Smooth muscle cell (in vitro differentiated cells): ENCODE measurements at regions not wholly inside any gene's neighbourhood (a gene's known extent, or its start where the extent isn't known, plus 50 kb on each side); places are given as distances from the start of the nearest gene placed in this dataset.

ENCODE experiments used
- DNase-seq: peaks from one replicate; lab custom pipeline; 2025; ENCODE audit not compliant: unreplicated experiment; lab: John Stamatoyannopoulos, UW
- H2AFZ ChIP-seq: fragments of 200-600 bp; sonication (generic); 2 replicates; pipeline ENCODE4 v1.6.0; 2016; ENCODE audit warnings: antibody characterized with exemption, low read depth, mild to moderate bottlenecking
- H3F3A ChIP-seq: fragments of 200-600 bp; sonication (generic); 2 replicates; pipeline ENCODE4 v1.6.0; 2017; ENCODE audit warnings: antibody characterized with exemption, low read depth
- H3K27ac ChIP-seq: fragments of 200-600 bp; sonication (generic); 2 replicates; pipeline ENCODE4 v1.5.1; 2016; ENCODE audit warnings: low read depth, mild to moderate bottlenecking
- H3K27me3 ChIP-seq: fragments of 200-600 bp; sonication (generic); 2 replicates; pipeline ENCODE4 v1.6.1; 2016; ENCODE audit warnings: low read depth, mild to moderate bottlenecking
- H3K36me3 ChIP-seq: fragments of 200-600 bp; sonication (generic); 2 replicates; pipeline ENCODE4 v1.5.1; 2016; ENCODE audit warnings: low read depth
- H3K4me1 ChIP-seq: fragments of 200-600 bp; sonication (generic); 2 replicates; pipeline ENCODE4 v1.5.1; 2016; ENCODE audit warnings: low read depth
- H3K4me2 ChIP-seq: fragments of 200-600 bp; sonication (generic); 2 replicates; pipeline ENCODE4 v1.6.0; 2016; ENCODE audit warnings: mild to moderate bottlenecking
- H3K4me3 ChIP-seq: fragments of 200-600 bp; sonication (generic); 2 replicates; pipeline ENCODE4 v1.5.1; 2016; ENCODE audit warnings: mild to moderate bottlenecking
- H3K79me2 ChIP-seq: fragments of 200-600 bp; sonication (generic); 2 replicates; pipeline ENCODE4 v1.6.0; 2016; ENCODE audit warnings: low read depth, mild to moderate bottlenecking
- H3K9ac ChIP-seq: fragments of 200-600 bp; sonication (generic); 2 replicates; pipeline ENCODE4 v1.6.0; 2016; ENCODE audit warnings: low read depth
- H3K9me3 ChIP-seq: fragments of 200-600 bp; sonication (generic); replicated peaks from 2 replicates; pipeline ENCODE4 v1.5.1; 2016; ENCODE audit warnings: low read depth
- H4K20me1 ChIP-seq: fragments of 200-600 bp; sonication (generic); 2 replicates; pipeline ENCODE4 v1.6.0; 2016; ENCODE audit warnings: low read depth
- WGBS: methylation state at CpG from one replicate; pipeline ENCODE4 v1.1.7; 2016; ENCODE audit warnings: low lambda C conversion rate; 5-methylcytosine and 5-hydroxymethylcytosine counted together
- TF ChIP-seq, protein P1 (sequence below): fragments of 200-600 bp; sonication (generic); IDR thresholded peaks from 2 replicates; pipeline ENCODE4 v1.5.1; 2017; ENCODE audit warnings: borderline replicate concordance, mild to moderate bottlenecking, antibody characterized with exemption; ENCODE audit not compliant: insufficient read depth, poor library complexity, severe bottlenecking

- no peak for DNase-seq
- 68% methylated on average over 5 of the region's 5 CpGs for WGBS
- H4K20me1 ChIP-seq, result no peaks in the 10 kb centered on the region
Measured at GRCh38 chr14:85336817-85337216, 193.1 kb upstream of the FLRT2 start.

GRCh38 chr14:85338895-85339294 lies 191.0 kb upstream of the FLRT2 start:
- Histone ChIP-seq H2AFZ (peak overlapping the region; percentile 35), H3K36me3 (no peaks in the 10 kb centered on the region), H3K27ac (no peak overlapping the region), H3F3A (no peaks in the 10 kb centered on the region), H3K27me3 (no peaks in the 10 kb centered on the region), H3K79me2 (no peaks in the 10 kb centered on the region), H3K4me3 (no peak overlapping the region), H3K9ac (no peak overlapping the region), H4K20me1 (no peaks in the 10 kb centered on the region), H3K4me1 (no peaks in the 10 kb centered on the region), H3K9me3 (no peaks in the 10 kb centered on the region), H3K4me2 (no peak overlapping the region)
- TF ChIP-seq, protein P1, sequence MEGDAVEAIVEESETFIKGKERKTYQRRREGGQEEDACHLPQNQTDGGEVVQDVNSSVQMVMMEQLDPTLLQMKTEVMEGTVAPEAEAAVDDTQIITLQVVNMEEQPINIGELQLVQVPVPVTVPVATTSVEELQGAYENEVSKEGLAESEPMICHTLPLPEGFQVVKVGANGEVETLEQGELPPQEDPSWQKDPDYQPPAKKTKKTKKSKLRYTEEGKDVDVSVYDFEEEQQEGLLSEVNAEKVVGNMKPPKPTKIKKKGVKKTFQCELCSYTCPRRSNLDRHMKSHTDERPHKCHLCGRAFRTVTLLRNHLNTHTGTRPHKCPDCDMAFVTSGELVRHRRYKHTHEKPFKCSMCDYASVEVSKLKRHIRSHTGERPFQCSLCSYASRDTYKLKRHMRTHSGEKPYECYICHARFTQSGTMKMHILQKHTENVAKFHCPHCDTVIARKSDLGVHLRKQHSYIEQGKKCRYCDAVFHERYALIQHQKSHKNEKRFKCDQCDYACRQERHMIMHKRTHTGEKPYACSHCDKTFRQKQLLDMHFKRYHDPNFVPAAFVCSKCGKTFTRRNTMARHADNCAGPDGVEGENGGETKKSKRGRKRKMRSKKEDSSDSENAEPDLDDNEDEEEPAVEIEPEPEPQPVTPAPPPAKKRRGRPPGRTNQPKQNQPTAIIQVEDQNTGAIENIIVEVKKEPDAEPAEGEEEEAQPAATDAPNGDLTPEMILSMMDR, result no peak
- DNase-seq, result no peak
- 55% methylated on average over 2 of the region's 2 CpGs for WGBS

More at GRCh38 chr14:85336817-85337216, 193.1 kb upstream of the FLRT2 start:
- Histone ChIP-seq H2AFZ (peak overlapping the region; percentile 8), H3K9ac (no peak overlapping the region), H3K4me3 (no peak overlapping the region), H3K27ac (no peak overlapping the region), H3K9me3 (no peaks in the 10 kb centered on the region), H3K36me3 (no peaks in the 10 kb centered on the region), H3K4me1 (no peaks in the 10 kb centered on the region), H3K27me3 (no peaks in the 10 kb centered on the region), H3F3A (no peaks in the 10 kb centered on the region), H3K79me2 (no peaks in the 10 kb centered on the region), H3K4me2 (no peak overlapping the region)
- TF ChIP-seq, protein P1, result no peak

DNA sequence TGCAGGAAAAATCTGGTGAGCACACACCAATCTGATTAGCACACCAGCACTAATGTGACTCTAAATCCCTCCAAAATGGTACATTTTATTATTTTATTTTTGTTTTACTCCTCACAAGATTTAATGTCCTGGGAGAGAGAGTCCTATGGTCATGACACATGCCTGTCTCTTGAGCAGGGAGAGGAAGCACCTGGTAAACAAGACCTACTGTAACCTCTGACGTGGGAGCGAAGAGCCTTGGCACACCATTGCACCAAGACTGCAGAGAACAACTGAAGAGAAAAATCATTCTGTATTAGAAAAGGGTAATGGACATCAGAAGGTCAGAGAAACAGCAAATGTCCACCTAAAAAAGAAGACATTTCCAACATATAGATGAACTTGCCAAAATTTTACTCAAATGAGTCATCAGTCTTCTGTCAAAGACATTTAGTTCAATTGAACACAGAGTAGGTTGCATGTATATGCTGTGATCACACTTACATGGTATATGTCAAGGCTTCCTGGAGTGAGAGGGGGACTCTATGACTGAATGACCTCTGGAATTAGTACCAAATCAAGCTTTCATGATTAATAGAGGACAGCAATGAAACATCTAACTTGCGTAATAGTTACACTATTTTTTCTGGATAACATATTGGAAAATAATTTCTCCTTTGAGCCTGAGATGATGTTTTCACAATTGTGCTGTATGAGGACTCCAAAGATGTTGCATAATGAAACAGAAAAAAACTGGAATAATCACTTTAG lies 186.9 kb upstream of the FLRT2 start:
- WGBS, result 96% methylated on average over 3 of the region's 3 CpGs
- H3K4me2 ChIP-seq, result no peak overlapping the region
- H2AFZ ChIP-seq, result no peak overlapping the region
- H3K79me2 ChIP-seq, result no peaks in the 10 kb centered on the region
- no peaks in the 10 kb centered on the region for H3K27me3 ChIP-seq
- TF ChIP-seq, protein P1, result no peak
- H3K4me1 ChIP-seq, result no peaks in the 10 kb centered on the region
- H3K4me3 ChIP-seq, result no peak overlapping the region
- H3F3A ChIP-seq, result no peaks in the 10 kb centered on the region
- no peak overlapping the region for H3K9ac ChIP-seq
- no peaks in the 10 kb centered on the region for H3K9me3 ChIP-seq
- no peak for DNase-seq
- no peak overlapping the region for H3K27ac ChIP-seq
- no peaks in the 10 kb centered on the region for H3K36me3 ChIP-seq
- H4K20me1 ChIP-seq, result no peaks in the 10 kb centered on the region

- DNase-seq, result no peak
- Histone ChIP-seq H3K4me2 (no peak overlapping the region), H4K20me1 (no peaks in the 10 kb centered on the region), H3F3A (no peaks in the 10 kb centered on the region), H3K9me3 (no peaks in the 10 kb centered on the region), H3K4me3 (no peak overlapping the region), H3K9ac (no peak overlapping the region), H3K27me3 (no peaks in the 10 kb centered on the region), H2AFZ (no peak overlapping the region), H3K79me2 (no peaks in the 10 kb centered on the region), H3K4me1 (no peaks in the 10 kb centered on the region), H3K27ac (no peak overlapping the region), H3K36me3 (no peaks in the 10 kb centered on the region)
- WGBS, result 92% methylated on average over 5 of the region's 5 CpGs
- TF ChIP-seq, protein P1, result no peak
Measured at GRCh38 chr14:85344171-85344570, 185.8 kb upstream of the FLRT2 start.
